Heart right ventricle (tissue), 16 donors: ENCODE measurements at regions not wholly inside any gene's neighbourhood (a gene's known extent, or its start where the extent isn't known, plus 50 kb on each side); places are given as distances from the start of the nearest gene placed in this dataset.
A peak's percentile ranks its signal among the peaks of the same experiment; 100 is the strongest.

Experiments
- ATAC-seq, 8 donors: fragments of 200-7000 bp; cut with Tn5 transposase; one replicate each; pipeline ENCODE4 v1.9.1; 2020; ENCODE audit warnings: mild to moderate bottlenecking in 8 of 8, moderate library complexity in 8 of 8, moderate number of reproducible peaks in 1 of 8
- DNase-seq, 2 donors: peaks; one replicate each; pipeline ENCODE4 v3.0.0-alpha.2; 2020
- H3K27ac ChIP-seq, 10 donors: fragments of 200-600 bp; sonication (generic) in 2 of 10; one replicate each; pipeline versions ENCODE4 v1.5.0 to v1.8.0; 2020 to 2022; ENCODE audit warnings: mild to moderate bottlenecking in 3 of 10
- H3K27me3 ChIP-seq, 7 donors: fragments of 200-600 bp; one replicate each; pipeline ENCODE4 v1.8.0; 2021 to 2022; ENCODE audit warnings: mild to moderate bottlenecking in 2 of 7
- H3K36me3 ChIP-seq, 9 donors: fragments of 200-600 bp; sonication (generic) in 1 of 9; one replicate each; pipeline versions ENCODE4 v1.5.0 to v1.8.0; 2020 to 2022; ENCODE audit warnings: mild to moderate bottlenecking in 2 of 9
- H3K4me1 ChIP-seq, 9 donors: fragments of 200-600 bp; sonication (generic) in 1 of 9; one replicate each; pipeline versions ENCODE4 v1.5.0 to v1.8.0; 2020 to 2022; ENCODE audit warnings: mild to moderate bottlenecking in 4 of 9
- H3K4me3 ChIP-seq, 10 donors: fragments of 200-600 bp; sonication (generic) in 2 of 10; one replicate each; pipeline versions ENCODE4 v1.5.0 to v1.8.0; 2020 to 2022; ENCODE audit warnings: mild to moderate bottlenecking in 7 of 10, moderate library complexity in 2 of 10
- H3K9me3 ChIP-seq, 11 donors: fragments of 200-600 bp in 10 of 11; sonication (generic) in 2 of 11; one replicate each; pipeline versions ENCODE4 v1.5.0 to v1.8.0; 2013 to 2022; ENCODE audit warnings: mild to moderate bottlenecking in 2 of 11, control low read depth in 1 of 11, moderate library complexity in 1 of 11
- WGBS, 2 donors: extraction: QIAGEN DNeasy Blood & Tissue Kit; methylation state at CpG; one replicate each; pipeline ENCODE4 v1.1.7; 2013; ENCODE audit warnings: inconsistent platforms in 1 of 2; 5-methylcytosine and 5-hydroxymethylcytosine counted together
- intact Hi-C, 10 donors: fragments of 100-400 bp; cut with DNase I; formaldehyde crosslinking; loops; one replicate each; pipeline versions ENCODE4 v1.11.1 to v1.14.2; 2022
- TF ChIP-seq, protein P1 (sequence below), 9 donors: fragments of 200-600 bp; sonication (generic) in 2 of 9; IDR thresholded peaks; one replicate each; pipeline versions ENCODE4 v1.5.0 to v1.8.0; 2021 to 2022; ENCODE audit warnings: antibody characterized with exemption in 9 of 9, mild to moderate bottlenecking in 5 of 9, moderate library complexity in 1 of 9
- donor health status: Arrhythmogenic right ventricular cardiomyopathy.
- donor health status: ischemic (EF 13 %, LVEDD 7.1; RV severe dilation, severe dysfunction).
- donor health status: healthy with polysubstance abuse.
- donor health status: DM: no; HTN: yes; CAD: no.
- donor health status: DM: no; HTN: no; CAD: no.
- donor health status: ischemic (EF 25% LVEDD 6.9; RV normal size, moderate dysfunction).
- donor health status: ischemic (EF 25% LVEDD 5.7; RV mildly dilated, moderate dysfunction).
- donor health status: healthy.
- donor health status: DM: yes; HTN: yes; CAD: no.
- donor health status: Ischemic cardiomyopathy.
- donor health status: ischemic (EF 35%, LVEDD 5.7; RV mildly dilated, moderate dysfunction).
- donor health status: nonischemic (EF 11% LVEDD 7.7; RV severe dilation, severe dysfunction).
- donor health status: DM: yes; HTN: yes; CAD: no.
- donor health status: PGD.
- donor health status: ischemic (EF 29% LVEDD 5.4; RV normal size, mild dysfunction).
- donor health status: nonischemic (EF 23%, LVEDD 6.1; RV moderate dilation, normal function).

- 88% methylated on average over 3 of the region's 3 CpGs for WGBS, 2 donors
- Histone ChIP-seq H3K27me3 (no peaks in the 10 kb centered on the region), H3K27ac (no peak overlapping the region), H3K4me3 (no peak overlapping the region), H3K36me3 (no peaks in the 10 kb centered on the region), H3K4me1 (peaks cover 0 to 27% (median 24%) of the 10 kb centered on the region in 9 donors), H3K9me3 (no peaks in the 10 kb centered on the region)
- DNase-seq, result no peak
- ATAC-seq, result no peak
- intact Hi-C loops, result loop anchor here in 1 of 10 donors (10.0 kb wide), 1 partner anchor 355 kb away; no protein-coding TSS in a partner anchor
- TF ChIP-seq, protein P1, sequence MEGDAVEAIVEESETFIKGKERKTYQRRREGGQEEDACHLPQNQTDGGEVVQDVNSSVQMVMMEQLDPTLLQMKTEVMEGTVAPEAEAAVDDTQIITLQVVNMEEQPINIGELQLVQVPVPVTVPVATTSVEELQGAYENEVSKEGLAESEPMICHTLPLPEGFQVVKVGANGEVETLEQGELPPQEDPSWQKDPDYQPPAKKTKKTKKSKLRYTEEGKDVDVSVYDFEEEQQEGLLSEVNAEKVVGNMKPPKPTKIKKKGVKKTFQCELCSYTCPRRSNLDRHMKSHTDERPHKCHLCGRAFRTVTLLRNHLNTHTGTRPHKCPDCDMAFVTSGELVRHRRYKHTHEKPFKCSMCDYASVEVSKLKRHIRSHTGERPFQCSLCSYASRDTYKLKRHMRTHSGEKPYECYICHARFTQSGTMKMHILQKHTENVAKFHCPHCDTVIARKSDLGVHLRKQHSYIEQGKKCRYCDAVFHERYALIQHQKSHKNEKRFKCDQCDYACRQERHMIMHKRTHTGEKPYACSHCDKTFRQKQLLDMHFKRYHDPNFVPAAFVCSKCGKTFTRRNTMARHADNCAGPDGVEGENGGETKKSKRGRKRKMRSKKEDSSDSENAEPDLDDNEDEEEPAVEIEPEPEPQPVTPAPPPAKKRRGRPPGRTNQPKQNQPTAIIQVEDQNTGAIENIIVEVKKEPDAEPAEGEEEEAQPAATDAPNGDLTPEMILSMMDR (IDR thresholded peaks at IDR 0.05), result no peak
These were observed 235.8 kb upstream of the RHOBTB1 start for GRCh38 chr10:61179771-61180170.

DNA sequence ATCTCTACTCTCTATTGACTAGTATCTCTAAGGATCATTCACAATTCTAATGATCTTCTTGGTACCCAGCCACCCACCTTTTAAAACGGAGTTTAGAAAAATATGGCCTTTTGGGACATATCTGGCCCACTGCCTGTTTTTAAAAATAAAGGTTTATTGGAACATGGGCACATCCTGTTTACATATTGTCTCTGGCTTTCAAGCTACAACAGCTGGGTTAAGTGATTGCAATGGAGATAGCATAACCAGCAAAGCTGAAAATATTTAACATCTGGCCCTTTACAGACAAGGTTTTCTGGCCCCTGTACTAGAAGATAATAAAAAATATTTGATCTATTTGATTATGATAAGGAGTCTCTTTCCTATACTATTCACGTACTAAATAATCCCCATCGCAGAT, 232.4 kb upstream of the RHOBTB1 start:
- no peak for DNase-seq
- intact Hi-C loops, result loop anchor here in 1 of 10 donors (10.0 kb wide), 1 partner anchor 352 kb away; no protein-coding TSS in a partner anchor
- TF ChIP-seq, protein P1 (IDR thresholded peaks at IDR 0.05), result no peak
- Histone ChIP-seq H3K27ac (peak overlapping the region in 5 of 10 donors; percentile 2 to 57 (median 52)), H3K4me3 (no peak overlapping the region), H3K36me3 (no peaks in the 10 kb centered on the region), H3K27me3 (no peaks in the 10 kb centered on the region), H3K9me3 (no peaks in the 10 kb centered on the region), H3K4me1 (peaks cover 0 to 31% (median 25%) of the 10 kb centered on the region in 9 donors)
- ATAC-seq, result no peak
- 47 to 60% methylated on average over 3 of the region's 3 CpGs for WGBS, 2 donors

DNA sequence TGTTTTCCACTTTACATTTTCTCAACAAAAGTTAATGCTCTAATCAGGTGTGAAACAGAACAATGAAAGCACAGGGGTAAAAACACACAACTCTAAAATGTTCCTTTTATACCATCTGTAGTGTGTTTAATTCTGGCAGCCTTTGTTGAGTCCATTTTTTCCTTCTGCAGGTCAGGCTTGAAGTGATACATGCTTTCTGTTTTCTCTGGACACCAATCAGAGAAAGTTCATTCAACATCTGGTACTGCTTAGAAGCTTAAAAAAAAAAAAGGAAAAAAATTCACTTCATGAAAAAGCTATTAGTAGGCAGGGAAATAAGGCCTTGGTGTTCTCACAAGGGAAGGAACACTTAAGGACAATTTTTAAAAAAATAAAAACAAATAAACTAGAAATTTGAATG, 231.3 kb upstream of the RHOBTB1 start:
- peak overlapping the region in 7 of 10 donors; percentile 2 to 57 (median 33) for H3K27ac ChIP-seq
- TF ChIP-seq, protein P1 (IDR thresholded peaks at IDR 0.05), result no peak
- no peaks in the 10 kb centered on the region for H3K9me3 ChIP-seq
- H3K4me3 ChIP-seq, result no peak overlapping the region
- peaks cover 0 to 31% (median 25%) of the 10 kb centered on the region in 9 donors for H3K4me1 ChIP-seq
- ATAC-seq (peak in 7 of 8 donors; percentile 70 to 90 (median 85)), DNase-seq (no peak)
- intact Hi-C loops, result loop anchor here in 1 of 10 donors (10.0 kb wide), 1 partner anchor 351 kb away; no protein-coding TSS in a partner anchor
- H3K36me3 ChIP-seq, result no peaks in the 10 kb centered on the region
- H3K27me3 ChIP-seq, result no peaks in the 10 kb centered on the region

- Histone ChIP-seq H3K27me3 (no peaks in the 10 kb centered on the region), H3K4me1 (peaks cover 0 to 42% (median 25%) of the 10 kb centered on the region in 9 donors), H3K4me3 (no peak overlapping the region), H3K36me3 (no peaks in the 10 kb centered on the region), H3K27ac (no peak overlapping the region), H3K9me3 (peaks cover 0 to 3% (median 0%) of the 10 kb centered on the region in 11 donors)
- 92 to 94% methylated on average over 5 of the region's 5 CpGs for WGBS, 2 donors
- DNase-seq (no peak), ATAC-seq (no peak)
- TF ChIP-seq, protein P1 (IDR thresholded peaks at IDR 0.05), result no peak
- intact Hi-C loops, result loop anchor here in 1 of 10 donors (10.0 kb wide), 1 partner anchor 349 kb away; no protein-coding TSS in a partner anchor
These were observed 229.5 kb upstream of the RHOBTB1 start for GRCh38 chr10:61173450-61173849.
